ENCODE measurements at regions not wholly inside any gene's neighbourhood (a gene's known extent, or its start where the extent isn't known, plus 50 kb on each side); places are given as distances from the start of the nearest gene placed in this dataset.

GRCh38 chr2:238988105-238988504 is 140.2 kb downstream of the TWIST2 start:
- no peaks in the 10 kb centered on the region for H3K36me3 ChIP-seq
- peaks cover 0 to 25% (median 2%) of the 10 kb centered on the region in 9 donors for H3K27me3 ChIP-seq
- H3K4me1 ChIP-seq, result no peaks in the 10 kb centered on the region
- H3K27ac ChIP-seq, result no peak overlapping the region
- no peak for ATAC-seq
- no peaks in the 10 kb centered on the region for H3K9me3 ChIP-seq
- no peak for TF ChIP-seq POLR2A (IDR thresholded peaks at IDR 0.05)
- TF ChIP-seq, protein P1, sequence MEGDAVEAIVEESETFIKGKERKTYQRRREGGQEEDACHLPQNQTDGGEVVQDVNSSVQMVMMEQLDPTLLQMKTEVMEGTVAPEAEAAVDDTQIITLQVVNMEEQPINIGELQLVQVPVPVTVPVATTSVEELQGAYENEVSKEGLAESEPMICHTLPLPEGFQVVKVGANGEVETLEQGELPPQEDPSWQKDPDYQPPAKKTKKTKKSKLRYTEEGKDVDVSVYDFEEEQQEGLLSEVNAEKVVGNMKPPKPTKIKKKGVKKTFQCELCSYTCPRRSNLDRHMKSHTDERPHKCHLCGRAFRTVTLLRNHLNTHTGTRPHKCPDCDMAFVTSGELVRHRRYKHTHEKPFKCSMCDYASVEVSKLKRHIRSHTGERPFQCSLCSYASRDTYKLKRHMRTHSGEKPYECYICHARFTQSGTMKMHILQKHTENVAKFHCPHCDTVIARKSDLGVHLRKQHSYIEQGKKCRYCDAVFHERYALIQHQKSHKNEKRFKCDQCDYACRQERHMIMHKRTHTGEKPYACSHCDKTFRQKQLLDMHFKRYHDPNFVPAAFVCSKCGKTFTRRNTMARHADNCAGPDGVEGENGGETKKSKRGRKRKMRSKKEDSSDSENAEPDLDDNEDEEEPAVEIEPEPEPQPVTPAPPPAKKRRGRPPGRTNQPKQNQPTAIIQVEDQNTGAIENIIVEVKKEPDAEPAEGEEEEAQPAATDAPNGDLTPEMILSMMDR (IDR thresholded peaks at IDR 0.05), result no peak
- DNase-seq, result no peak
- intact Hi-C loops (cut with DNase I), result no loop called here
- H3K4me3 ChIP-seq, result no peak overlapping the region
- 66 to 83% (median 73%) methylated on average over 7 of the region's 7 CpGs for WGBS, 4 donors

DNA sequence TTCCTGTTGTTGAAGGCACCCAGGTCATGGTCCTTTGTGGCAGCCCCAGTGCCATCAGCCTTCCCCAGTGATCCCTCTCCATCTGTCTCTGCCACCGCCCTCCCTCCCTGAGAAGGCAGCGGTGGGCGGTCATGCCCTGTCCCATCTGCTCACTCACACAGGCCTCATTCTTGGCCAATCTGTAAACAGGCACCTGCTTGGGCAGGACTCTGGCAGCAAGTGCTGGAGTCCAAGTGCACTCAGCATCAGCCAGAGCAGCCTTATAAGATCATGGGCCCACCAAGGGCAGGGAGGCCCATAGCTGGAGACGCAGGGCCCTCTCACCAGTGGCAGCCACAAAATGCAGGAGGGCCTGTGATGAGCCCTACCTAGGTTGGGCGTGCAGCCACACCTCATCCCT is 140.9 kb downstream of the TWIST2 start:
- DNase-seq (no peak), ATAC-seq (no peak)
- no peak overlapping the region for H3K4me3 ChIP-seq
- intact Hi-C loops (cut with DNase I), result no loop called here
- no peaks in the 10 kb centered on the region for H3K36me3 ChIP-seq
- no peaks in the 10 kb centered on the region for H3K4me1 ChIP-seq
- peaks cover 0 to 25% (median 2%) of the 10 kb centered on the region in 9 donors for H3K27me3 ChIP-seq
- H3K9me3 ChIP-seq, result peaks cover 0 to 2% (median 0%) of the 10 kb centered on the region in 12 donors
- TF ChIP-seq, protein P1 (IDR thresholded peaks at IDR 0.05), result no peak
- TF ChIP-seq POLR2A (IDR thresholded peaks at IDR 0.05), result no peak
- WGBS, 4 donors, result 90 to 96% (median 95%) methylated on average over 5 of the region's 5 CpGs; no CpG with 5 or more reads in 1 of the 4 donors
- no peak overlapping the region for H3K27ac ChIP-seq

DNA sequence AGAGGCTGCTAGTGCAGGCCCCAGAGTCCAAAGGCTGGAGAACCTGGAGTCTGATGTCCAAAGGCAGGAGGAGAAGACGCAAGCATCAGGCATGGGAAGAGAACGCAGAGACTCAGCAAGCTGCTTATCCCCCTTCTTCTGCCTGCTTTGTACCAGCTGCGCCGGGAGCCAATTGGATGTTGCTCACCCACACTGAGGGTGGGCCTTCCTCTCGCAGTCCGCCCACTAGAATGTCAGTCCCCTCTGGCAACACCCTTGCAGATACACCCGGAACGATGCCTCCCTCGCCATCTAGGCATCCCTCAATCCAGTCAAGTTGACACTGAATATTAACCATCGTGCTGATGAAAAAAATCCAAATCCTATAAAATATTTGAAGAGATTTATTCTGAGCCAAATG is 141.6 kb downstream of the TWIST2 start:
- TF ChIP-seq POLR2A (IDR thresholded peaks at IDR 0.05), result no peak
- TF ChIP-seq, protein P1 (IDR thresholded peaks at IDR 0.05), result no peak
- no peak for DNase-seq
- no peak for ATAC-seq

GRCh38 chr2:238994432-238994831 is 146.5 kb downstream of the TWIST2 start:
- no peak for ATAC-seq
- TF ChIP-seq, protein P1 (IDR thresholded peaks at IDR 0.05), result no peak
- no peak for TF ChIP-seq POLR2A (IDR thresholded peaks at IDR 0.05)
- H3K9me3 ChIP-seq, result peaks cover 0 to 21% (median 13%) of the 10 kb centered on the region in 12 donors
- H3K4me1 ChIP-seq, result no peaks in the 10 kb centered on the region
- no peaks in the 10 kb centered on the region for H3K27me3 ChIP-seq
- no peak for DNase-seq
- intact Hi-C loops (cut with DNase I), result no loop called here
- 91 to 95% (median 94%) methylated on average over 3 of the region's 3 CpGs for WGBS, 4 donors
- H3K36me3 ChIP-seq, result no peaks in the 10 kb centered on the region
- no peak overlapping the region for H3K4me3 ChIP-seq
- H3K27ac ChIP-seq, result no peak overlapping the region

More for the DNA sequence above, 141.6 kb downstream of the TWIST2 start:
- no peaks in the 10 kb centered on the region for H3K36me3 ChIP-seq
- H3K4me1 ChIP-seq, result no peaks in the 10 kb centered on the region
- H3K27ac ChIP-seq, result no peak overlapping the region
- peaks cover 0 to 25% (median 2%) of the 10 kb centered on the region in 9 donors for H3K27me3 ChIP-seq
- H3K9me3 ChIP-seq, result peaks cover 0 to 9% (median 4%) of the 10 kb centered on the region in 12 donors
- H3K4me3 ChIP-seq, result no peak overlapping the region
- intact Hi-C loops (cut with DNase I), result no loop called here
- WGBS, 4 donors, result 89 to 91% (median 90%) methylated on average over 10 of the region's 10 CpGs
